ENCODE measurements at regions not wholly inside any gene's neighbourhood (a gene's known extent, or its start where the extent isn't known, plus 50 kb on each side); places are given as distances from the start of the nearest gene placed in this dataset.

DNA sequence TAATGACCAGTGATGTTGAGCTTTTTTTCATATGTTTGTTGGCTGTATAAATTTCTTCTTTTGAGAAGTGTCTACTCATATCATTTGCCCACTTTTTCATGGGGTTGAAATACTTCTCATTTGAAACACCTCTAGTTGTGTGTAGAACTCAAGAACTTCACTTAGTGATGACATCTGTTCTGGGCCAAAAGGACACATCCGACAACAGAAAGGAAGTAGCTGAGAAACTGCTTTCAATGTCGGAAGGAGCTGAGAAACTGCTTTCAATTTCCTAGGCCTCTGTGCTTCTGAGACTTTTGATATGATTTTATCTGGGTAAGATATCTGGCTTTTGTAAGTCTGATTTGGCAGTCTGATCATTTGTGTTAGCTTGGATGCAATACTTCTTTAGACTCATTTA, 635.3 kb downstream of the TMTC2 start:
- TF ChIP-seq CTCF (IDR thresholded peaks at IDR 0.05) = no peak
- no peak for TF ChIP-seq POLR2AphosphoS5 (IDR thresholded peaks at IDR 0.05)
- TF ChIP-seq POLR2A (IDR thresholded peaks at IDR 0.05) = no peak
- TF ChIP-seq EP300 (IDR thresholded peaks at IDR 0.05) = no peak

Data from sigmoid colon (tissue), 4 donors.